HL-60/S4 (cell line): ENCODE measurements at regions not wholly inside any gene's neighbourhood (a gene's known extent, or its start where the extent isn't known, plus 50 kb on each side); places are given as distances from the start of the nearest gene placed in this dataset.

Source experiments
- in situ Hi-C: fragments of 300-500 bp; cut with MboI; formaldehyde crosslinking; loops from 2 replicates; pipeline ENCODE4 v1.14.3; 2022; ENCODE audit warnings: low sequenced_read_pairs

- in situ Hi-C loops = no loop called here
Observed at GRCh38 chr6:123747515-123747914, 56.1 kb upstream of the NKAIN2 start.

- in situ Hi-C loops = no loop called here
Observed at GRCh38 chr6:123745895-123746294, 57.8 kb upstream of the NKAIN2 start.

GRCh38 chr6:123744840-123745239, 58.8 kb upstream of the NKAIN2 start:
- in situ Hi-C loops = no loop called here

GRCh38 chr6:123742626-123743025, 61.0 kb upstream of the NKAIN2 start:
- in situ Hi-C loops = no loop called here

- in situ Hi-C loops = no loop called here
Observed at GRCh38 chr6:123733180-123733579, 70.5 kb upstream of the NKAIN2 start.

GRCh38 chr6:123716506-123716905, 79.8 kb upstream of the TRDN start:
- in situ Hi-C loops = loop anchor here (10.0 kb wide), 1 partner anchor 302 kb away; no protein-coding TSS in a partner anchor

GRCh38 chr6:123715006-123715863, 78.5 kb upstream of the TRDN start:
- in situ Hi-C loops = loop anchor here (10.0 kb wide), 1 partner anchor 300 kb away; no protein-coding TSS in a partner anchor

- in situ Hi-C loops = loop anchor here (10.0 kb wide), 1 partner anchor 298 kb away; no protein-coding TSS in a partner anchor
Observed at GRCh38 chr6:123712831-123713230, 76.1 kb upstream of the TRDN start.

- in situ Hi-C loops = no loop called here
Observed at GRCh38 chr6:123702943-123703342, 66.2 kb upstream of the TRDN start.

- in situ Hi-C loops = no loop called here
Observed at GRCh38 chr6:123687864-123688263, 51.1 kb upstream of the TRDN start.
